Suppressor macrophage (primary cell): ENCODE measurements at regions not wholly inside any gene's neighbourhood (a gene's known extent, or its start where the extent isn't known, plus 50 kb on each side); places are given as distances from the start of the nearest gene placed in this dataset.
"Not testable (repeated sequence)": the region's sequence is repeated elsewhere in the genome, so short reads cannot be mapped to it uniquely, and the experiment has no call there.

ENCODE experiments used
- DNase-seq, 4 experiments: peaks; one replicate each; pipeline ENCODE4 v3.0.0-alpha.2; 2020 to 2022

DNA sequence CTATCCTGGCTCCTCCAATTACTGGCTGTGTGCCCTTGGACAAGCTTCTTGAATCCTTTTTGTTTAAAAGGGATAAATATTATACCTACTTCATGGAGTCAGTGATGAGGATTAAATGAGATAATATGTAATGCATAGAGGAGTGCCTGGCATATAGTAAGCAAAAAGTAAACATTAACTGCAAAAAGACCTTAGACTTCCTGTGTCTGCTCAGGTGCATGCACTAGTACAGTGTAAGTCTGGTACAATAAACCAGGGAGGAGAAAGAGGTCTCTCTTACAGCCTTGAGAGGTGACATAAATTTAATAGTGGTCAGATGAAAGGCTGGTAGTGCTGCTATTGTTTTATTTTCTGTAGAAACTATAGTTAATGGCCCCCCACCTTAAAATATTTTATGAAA is 305.2 kb upstream of the MIS18BP1 start:
- DNase-seq = no peak

DNA sequence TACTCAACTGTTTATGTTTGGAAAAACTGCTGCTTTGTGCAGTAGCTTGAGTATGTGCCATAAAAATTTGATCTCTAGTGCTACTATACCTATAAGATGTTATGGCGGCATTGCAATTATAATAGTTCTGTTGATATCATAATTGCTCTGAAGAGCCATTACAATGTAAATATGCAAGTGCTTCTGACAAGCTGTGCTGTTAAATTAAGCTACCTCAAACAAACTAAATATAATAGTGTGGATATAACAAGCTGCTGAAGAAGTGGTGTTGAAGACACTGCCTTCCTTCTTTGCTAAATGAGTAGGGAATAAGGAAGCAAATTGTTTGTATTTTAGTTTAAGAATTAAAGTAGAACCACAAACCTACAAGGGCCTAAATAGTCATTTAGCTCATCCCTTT is 301.0 kb upstream of the MIS18BP1 start:
- DNase-seq = no peak

DNA sequence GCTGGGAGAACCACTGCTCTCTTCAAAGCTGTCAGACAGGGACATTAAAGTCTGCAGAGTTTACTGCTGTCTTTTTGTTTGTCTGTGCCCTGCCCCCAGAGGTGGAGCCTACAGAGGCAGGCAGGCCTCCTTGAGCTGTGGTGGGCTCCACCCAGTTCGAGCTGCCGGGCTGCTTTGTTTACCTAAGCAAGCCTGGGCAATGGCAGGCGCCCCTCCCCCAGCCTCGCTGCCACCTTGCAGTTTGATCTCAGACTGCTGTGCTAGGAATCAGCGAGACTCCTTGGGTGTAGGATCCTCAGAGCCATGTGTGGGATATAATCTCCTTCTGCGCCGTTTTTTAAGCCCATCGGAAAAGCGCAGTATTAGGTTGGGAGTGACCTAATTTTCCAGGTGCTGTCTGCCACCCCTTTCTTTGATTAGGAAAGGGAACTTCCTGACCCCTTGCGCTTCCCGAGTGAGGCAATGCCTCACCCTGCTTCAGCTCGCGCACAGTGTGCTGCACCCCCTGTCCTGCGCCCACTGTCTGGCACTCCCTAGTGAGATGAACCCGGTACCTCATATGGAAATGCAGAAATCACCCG is 298.3 kb upstream of the MIS18BP1 start:
- DNase-seq = not testable (repeated sequence)

DNA sequence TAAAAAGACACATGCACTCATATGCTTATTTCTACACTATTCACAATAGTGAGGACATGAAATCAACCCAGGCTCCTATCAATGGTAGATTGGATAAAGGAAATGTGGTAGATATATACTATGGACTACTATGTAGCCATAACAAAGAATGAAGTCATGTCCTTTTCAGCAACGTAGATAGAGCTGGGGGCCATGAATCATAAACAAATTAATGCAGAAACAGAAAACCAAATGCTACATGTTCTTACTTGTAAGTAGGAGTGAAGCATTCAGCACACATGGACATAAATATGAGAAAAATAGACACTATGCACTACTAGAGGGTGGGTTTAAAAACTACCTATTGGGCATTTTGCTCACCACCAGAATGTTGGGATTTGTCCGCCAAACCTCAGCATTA is 278.0 kb upstream of the MIS18BP1 start:
- DNase-seq = no peak

DNA sequence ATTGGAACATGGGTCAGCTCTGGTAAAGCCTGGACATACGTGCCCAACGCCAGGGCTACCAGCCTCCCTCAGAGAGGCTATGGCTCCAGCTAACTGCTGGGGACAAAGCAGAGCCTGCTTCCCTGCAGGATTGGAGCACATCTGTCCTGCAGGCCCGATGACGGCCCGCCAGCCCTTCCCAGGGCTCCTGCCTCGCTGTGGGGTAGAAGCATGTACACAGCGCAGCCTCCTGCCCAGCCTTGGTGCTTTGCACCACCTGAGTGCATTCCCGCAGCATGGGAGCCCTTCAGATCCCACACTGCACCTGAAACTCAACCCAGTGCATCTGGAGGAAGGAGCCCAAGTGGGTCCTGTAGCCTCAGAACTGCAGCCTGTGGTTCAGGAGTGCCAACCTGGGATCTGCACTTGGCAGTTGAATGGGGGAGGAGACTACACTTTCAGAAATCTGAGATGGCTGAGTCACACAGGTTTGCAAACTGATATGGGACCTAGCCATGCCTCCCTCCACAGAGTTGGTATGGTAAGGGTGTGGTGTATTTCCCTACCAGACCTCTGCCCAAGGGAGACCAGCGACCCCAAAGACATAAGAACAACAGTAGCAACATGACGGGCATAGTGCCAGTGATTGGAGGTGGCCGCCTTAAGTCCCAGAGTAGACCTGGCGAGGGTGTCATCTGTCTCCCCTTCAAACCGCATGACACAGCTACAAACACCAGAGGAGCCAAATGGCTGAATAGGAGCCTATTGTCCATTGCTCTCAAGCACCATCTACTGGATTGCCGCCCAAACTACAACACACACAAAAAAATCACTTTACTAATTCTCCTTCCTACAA is 273.9 kb upstream of the MIS18BP1 start:
- peak; percentile 3 to 17 (median 9) for DNase-seq

DNA sequence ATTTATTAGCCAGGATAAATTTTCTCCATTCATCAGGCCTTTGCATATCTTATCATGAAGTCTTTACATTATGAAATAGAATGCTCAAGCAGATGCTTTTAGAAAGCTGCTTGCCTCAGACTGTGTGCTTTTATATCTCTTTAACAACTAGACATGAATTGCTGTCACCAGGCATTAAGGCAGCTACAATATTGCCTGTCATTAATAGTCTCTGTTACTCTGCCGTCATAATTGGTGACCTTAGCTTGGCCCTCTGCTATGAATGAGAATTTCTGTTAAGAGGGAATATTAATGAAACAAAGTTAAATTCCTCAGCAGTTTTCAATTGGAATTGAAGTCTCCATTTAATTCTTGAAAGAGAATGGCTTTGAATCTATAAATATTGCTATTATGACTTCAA is 266.8 kb upstream of the MIS18BP1 start:
- DNase-seq = no peak

DNA sequence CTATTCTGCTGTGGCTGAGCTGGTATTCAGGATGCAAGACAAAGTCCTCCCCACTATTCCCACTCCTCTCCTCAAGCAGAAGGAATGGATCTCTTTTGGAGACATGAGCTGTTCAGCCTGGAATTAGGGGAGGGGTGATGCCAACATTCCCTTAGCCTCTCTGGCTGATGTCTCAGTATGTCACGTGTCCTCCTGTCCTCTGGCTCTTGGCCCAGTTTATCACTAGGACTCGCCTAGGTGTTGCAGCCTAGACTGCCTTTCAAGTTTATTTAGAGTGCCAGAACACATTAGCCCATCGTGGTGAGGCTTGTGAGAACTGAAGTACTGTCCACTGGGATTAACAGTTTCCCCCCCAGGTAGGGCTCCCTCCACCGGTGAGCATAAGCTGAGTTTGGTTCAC is 239.9 kb upstream of the MIS18BP1 start:
- DNase-seq = no peak

DNA sequence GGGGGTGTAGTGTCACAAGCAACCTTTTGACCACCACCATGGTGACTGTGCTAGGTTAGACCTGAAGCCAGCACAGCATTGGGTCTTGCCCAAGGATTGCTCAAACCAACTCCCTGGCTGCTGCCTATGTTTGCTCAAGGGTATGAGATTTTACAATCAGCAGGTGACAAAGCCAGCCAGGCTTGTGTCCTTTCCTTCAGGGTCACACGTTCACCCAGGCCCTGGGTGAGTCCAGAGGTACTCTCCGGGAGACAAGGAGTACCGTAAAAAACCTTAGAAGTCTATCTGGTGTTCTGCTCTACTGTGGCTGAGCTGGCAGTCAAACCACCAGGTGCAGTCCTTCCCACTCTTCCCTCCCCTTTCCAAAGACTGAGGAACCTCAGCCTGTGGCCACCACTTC is 238.9 kb upstream of the MIS18BP1 start:
- no peak for DNase-seq

DNA sequence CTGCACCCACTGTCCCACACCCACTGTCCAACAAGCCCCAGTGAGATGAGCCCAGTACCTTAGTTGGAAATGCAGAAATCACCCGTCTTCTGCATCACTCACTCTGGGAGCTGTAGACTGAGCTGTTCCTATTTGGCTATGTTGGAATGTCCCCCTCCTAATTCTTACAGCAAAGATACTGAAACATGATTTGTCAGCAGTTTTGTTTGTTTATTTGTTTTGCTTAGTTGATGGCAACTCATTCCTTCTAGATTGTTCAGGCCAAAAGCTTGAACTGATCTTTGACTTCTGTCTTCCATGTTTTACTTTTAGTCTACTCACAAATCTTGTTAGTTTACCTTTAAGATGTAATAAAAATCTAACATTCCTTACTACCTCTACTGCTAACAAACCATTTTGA is 233.6 kb upstream of the MIS18BP1 start:
- no peak for DNase-seq

DNA sequence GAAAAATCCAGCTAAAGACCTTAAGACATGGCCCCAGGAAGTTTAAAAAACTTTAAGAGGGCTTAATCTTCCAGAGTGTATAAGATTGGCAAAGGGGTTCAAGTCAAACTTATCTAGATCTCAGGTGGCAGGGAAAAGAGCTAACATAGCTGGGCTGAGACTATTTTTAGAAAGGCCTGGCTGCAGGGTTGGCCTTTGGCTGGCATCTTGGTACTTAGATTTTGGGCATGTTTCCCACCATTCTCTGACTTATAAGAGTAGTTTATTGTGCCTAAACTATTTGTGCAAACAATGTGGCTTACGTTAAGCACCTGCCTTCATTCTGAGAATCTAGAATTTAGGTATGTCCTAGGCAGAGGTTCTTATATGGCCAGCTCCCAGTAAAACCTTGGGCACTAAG is 214.0 kb upstream of the MIS18BP1 start:
- no peak for DNase-seq

DNA sequence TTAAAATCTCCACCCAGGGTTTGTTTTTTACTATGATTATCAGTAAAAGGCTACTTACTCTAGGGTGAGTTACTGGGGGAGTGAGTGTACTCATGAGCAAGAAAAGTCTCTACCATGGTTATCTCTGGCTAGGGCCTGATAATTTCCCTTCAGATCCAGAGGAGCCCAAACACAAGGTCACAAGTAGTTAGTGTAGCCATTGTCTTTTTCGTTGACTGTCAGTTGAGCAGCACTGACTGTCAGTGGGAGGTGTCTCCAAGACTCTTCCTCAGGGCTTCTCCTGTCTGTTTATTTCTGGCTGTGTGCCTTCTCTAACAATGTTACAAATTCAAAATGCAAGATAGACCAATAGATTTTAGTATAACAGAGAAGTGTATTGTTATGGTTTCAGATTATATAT is 181.2 kb upstream of the MIS18BP1 start:
- no peak for DNase-seq

DNA sequence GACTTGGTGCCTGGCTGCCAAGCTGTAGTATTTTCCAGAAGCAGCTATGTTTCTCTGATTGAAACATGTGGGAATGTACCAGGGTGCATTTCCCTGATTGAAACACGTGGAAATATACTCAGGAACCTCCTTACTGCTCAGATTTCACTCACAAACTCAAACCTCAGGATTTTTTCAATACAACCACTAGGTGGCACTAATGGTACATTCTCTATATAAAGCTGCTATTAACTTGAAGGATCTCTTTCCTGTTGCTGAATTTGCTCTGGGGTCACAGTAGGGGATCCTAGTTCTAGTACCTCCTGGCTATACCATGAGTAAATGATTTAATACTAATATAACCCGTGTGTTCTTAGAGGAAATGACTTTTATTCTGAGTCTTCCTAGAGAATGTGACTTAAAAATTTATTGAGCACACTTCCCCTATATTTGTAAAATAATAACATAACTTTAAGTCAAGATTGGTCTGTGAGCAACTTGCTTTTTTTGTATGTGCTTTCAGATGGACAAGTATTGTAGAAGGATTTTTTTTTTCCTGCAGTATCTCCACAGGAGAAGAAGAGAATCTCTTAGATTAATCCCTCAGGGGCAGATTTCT is 173.8 kb upstream of the MIS18BP1 start:
- peak; percentile 4 to 59 (median 32) for DNase-seq

DNA sequence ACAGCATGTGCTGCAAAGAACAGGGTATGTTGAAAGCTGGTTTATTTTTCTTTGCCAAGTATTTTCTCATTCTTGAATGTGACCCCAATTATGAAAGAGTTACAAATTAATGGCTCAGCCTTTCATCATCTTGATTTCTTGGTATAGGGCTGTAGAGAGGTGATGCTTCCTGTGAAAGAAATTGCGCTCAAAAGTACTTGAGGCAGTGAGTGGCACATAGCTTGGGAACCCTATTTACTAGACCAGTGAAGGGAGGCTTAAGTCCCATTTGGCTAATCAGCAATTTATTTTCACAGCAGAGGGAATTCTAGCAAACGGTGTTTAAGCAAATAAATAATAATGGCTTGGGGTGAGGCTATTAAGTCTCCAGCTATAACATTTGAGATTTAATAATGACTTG is 153.9 kb upstream of the MIS18BP1 start:
- no peak for DNase-seq

DNA sequence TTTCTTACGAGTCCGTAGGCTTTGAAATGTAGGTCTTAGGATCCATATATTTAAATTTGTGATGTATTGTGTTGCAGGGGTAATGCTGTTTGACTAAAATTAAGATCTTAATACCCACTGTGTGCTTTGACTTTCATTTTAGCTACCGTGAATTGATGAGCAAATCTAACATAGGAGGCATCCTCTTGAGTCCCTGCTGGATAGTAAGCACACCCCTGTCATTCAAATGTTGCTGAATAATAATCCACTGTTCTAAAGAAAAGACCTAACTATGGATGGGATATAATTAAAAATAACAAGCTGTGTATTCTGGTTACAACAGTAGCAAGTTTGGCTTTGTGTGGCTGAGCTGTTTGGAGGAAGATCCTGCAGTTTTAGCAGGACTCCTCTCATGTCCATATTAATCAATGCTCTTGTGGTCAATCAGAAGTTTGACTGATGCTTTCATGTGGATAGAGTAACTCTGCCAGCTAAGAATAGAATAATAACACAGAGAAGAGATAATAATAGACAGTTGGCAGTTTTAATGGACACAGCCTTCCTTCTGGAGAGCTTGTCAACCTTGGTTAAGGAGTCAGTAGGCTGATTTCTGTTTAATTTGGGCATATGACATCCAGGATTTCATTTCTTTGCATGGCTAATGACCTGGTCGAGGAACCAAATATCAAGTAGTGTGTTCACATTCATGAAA is 148.1 kb upstream of the MIS18BP1 start:
- DNase-seq = no peak

DNA sequence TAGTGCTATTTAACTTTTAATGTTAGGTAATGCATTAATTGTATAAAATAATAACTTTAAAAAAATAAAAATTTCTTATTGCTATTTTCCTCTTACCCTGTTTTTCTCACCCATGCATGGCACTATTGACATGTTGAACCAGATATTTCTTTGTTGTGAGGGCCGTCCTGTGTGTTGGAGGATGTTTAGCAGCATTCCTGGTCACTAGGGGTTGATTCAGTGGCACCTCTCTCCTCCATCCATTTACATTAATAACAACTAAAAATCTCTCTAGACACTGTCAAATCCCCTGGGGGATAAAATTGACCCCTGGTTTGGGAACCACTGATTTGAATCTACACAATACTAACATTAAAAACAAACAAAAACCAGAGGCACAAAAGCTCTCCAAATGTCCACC is 147.5 kb upstream of the MIS18BP1 start:
- no peak for DNase-seq

DNA sequence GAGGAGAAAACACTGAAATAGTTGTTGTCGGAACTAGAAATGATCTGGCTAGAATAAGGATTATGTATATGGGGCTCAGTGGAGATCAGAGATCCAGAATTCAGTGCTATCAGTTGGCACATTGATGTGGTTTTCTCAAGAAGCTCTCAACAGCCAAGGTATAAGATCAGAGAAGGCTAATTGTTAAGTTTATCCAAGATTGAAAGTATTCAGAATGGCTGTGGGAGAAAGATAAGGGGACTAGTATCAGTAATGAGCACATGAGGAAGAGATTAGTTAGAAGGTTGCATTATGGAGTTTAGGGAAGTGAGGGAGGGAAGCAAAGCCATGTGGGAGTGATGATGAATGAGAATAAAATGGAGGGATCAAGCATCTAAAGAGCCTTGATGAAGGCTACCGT is 128.1 kb upstream of the MIS18BP1 start:
- DNase-seq = no peak

DNA sequence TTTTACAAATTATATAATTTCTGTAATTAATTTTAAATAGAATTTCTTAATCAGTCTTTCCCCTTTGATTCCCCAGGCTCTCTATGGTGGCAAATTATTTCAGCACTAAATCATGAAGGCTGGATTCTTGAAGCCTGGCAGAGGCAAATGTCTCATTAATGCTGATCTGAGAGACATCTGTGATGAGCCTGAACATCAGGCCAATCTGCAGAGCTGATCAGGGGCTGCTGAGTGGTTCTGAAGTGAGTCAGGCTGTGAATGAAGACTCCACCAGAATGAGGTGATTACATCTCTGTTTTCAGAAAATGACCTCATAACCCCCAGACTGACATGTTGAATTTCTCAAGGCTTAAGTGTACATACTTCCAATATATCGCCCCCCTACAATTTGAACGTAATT is 124.2 kb upstream of the MIS18BP1 start:
- DNase-seq = no peak

DNA sequence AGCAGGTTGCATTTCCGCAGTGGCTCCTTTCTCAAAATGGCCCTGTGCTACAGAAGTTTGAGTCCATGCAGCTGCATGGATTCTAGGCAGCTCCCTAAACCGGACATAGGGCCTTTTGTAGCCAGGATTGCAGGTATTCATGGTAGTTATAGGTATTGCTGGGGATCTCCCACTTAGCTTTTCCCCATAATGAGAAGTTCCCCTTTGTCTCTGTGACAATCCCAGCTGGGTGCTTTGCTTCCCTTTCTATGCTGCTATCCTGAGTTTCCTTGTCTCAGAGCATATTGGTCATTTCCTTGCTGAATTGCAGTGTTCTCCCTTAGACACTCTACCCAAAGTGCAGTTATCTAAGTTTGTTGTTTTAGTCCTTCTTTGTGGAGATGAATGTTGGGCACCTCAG is 120.9 kb upstream of the MIS18BP1 start:
- peak in 1 of 4 experiments; percentile 2 for DNase-seq

DNA sequence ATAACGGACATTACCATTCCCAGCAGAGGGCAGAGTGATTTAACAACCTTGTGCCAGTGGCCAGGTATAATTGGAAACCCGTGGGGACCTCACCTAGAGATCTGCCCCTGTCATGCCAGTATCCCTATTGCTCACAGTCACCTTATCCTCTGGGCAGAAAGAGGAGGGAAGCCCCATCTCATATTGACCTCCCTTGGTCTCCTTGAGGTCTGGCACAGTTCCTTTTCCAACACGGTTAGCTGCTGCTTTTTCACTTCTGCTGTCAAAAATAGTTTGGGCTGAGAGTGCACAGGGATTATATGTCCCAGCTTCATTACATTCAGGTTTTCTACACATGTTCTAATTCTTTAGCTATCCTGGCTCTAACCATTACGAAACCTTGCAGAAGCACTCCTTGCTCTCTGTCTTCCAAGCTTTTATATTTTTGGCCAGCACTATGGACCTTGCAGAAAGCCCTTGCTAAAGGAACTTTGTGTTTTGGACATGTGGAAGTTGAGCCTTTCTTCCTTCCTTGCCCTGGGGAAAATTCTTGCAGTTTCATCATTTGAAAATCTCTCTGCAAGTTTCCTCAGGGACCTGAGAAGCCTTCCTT is 111.7 kb upstream of the MIS18BP1 start:
- no peak for DNase-seq

DNA sequence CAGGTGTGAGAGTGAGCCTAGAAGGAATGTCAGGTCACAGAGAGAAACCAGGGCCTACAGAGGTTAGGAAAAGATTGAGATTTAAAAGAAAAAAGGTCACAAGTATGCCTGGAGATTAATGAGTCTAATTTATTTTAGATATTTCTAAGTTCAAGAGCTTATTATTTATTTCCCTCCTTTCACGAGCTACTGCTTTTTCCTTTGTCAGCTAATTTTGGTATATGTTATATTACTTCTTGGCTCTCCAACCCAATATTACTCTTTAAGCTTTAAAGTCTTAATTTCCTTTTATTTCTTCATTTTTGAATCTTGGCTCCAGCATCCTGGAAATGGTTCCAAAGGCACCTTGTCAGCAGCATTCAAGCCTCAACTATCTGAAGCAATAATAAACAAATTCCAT is 109.5 kb upstream of the MIS18BP1 start:
- no peak for DNase-seq

DNA sequence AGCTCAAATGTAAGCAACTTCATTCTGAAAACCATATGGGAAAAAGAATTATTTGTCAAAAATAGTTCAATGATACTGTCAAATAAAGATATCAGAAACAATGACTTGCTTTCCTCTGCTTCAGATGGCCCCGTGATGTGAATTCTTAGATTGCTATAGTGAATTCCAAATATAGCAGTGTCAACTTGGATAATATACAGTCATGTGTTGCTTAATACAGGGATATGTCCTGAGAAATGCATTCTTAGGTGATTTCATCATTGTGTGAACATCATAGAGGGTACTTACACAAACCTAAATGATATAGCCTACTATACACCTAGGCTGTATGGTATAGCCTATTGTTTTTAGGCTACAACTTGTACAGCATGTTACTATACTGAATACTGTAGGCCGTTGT is 108.7 kb upstream of the MIS18BP1 start:
- no peak for DNase-seq

DNA sequence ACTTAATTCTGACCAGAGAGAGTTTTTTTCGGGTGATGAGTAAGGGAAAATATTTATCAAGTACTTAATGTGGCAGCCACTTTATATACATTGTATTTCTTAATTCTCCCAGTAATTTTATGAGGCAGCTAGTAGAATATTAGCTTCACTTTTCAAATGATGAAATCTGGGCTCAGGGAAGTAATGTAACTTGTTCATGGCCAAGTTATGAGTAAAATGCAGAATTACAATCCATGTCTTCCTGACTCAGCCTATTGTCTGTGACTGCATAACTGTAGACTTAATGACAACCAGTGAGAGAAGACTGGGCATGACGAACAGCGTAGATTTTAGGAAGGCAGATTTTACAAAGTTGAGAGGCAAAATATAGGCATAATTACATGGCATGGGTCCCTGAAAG is 106.7 kb upstream of the MIS18BP1 start:
- DNase-seq = no peak

DNA sequence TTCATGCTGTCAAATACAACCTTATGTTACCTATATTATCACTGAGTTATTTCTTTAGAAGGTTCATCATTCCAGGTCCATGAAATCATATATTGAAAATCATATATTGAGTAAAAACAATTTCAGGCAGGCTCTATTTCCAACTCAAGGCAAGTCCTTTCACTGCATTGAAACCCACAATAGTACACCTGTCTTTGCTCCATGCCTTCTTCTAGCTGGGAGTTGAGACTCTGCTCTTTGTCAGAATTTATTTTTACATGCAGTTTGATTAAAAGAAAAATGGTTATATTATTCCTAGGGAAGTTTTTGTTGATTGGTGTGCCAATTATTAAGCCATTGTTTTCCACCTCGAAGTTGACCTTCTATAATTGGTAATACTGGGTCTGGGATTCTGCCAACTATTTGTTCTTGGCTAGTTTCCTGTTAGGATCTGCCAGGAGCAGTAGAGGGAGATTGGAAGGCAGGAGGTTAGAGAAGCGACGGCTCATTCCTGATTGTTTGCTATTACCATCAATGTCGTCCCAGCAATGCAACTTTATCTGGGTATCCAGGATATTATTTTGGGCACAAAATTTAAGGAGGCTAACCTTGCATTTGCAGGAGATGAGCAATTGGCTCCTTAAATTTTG is 79.5 kb upstream of the MIS18BP1 start:
- DNase-seq = no peak
